ENCODE measurements at regions not wholly inside any gene's neighbourhood (a gene's known extent, or its start where the extent isn't known, plus 50 kb on each side); places are given as distances from the start of the nearest gene placed in this dataset.
"Not testable (repeated sequence)": the region's sequence is repeated elsewhere in the genome, so short reads cannot be mapped to it uniquely, and the experiment has no call there.

DNA sequence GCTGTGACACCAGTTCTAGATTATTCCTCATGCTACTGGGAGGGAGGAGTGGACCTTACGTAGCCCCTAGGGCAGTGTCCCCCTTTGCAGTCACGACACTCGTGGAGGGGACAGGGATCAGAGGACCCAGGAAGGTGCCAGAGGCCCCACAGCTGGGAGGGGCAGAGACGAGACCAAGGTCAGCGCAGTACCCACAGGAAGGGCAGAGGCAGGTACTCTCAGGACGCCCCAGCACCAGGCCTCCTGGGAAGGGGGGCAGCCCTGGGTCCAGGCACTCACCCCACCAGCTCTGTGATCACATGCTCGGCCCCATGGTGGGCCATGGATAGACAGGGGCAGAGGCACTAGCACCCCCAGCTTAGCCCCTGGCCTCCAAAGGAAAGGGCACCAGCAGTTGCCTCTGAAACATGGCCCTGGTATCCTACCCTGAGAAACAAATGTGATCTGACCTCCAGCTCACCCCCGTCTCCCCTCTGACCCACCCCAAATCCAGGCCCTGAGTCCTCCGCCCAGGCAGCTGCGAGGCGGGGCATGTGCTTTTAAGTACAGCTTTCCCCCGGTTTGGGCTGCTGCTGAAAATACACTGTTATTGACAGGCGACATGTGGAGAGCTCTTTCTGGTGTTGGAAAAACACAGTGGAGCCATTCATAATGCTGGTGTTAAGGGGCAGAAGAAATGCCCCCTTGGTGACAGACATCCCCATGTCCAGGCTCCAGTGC lies 361.9 kb downstream of the C16orf95 start:
- no peaks in the 10 kb centered on the region for H3K27me3 ChIP-seq (ENCODE audit: control insufficient read depth, insufficient read depth, low read length)
- Mint-ChIP-seq H3K4me1 (peaks cover 0 to 7% of the 10 kb centered on the region in 2 donors), H3K27me3 (ENCODE audit: low read depth in 2 of 2) (peaks cover 5 to 9% of the 10 kb centered on the region in 2 donors), H3K4me3 (no peak overlapping the region), H3K36me3 (no peaks in the 10 kb centered on the region), H3K27ac (no peak overlapping the region), H3K9me3 (no peaks in the 10 kb centered on the region)
- no peak overlapping the region for H3K27ac ChIP-seq (ENCODE audit: low read length)
- TF ChIP-seq, protein P1, sequence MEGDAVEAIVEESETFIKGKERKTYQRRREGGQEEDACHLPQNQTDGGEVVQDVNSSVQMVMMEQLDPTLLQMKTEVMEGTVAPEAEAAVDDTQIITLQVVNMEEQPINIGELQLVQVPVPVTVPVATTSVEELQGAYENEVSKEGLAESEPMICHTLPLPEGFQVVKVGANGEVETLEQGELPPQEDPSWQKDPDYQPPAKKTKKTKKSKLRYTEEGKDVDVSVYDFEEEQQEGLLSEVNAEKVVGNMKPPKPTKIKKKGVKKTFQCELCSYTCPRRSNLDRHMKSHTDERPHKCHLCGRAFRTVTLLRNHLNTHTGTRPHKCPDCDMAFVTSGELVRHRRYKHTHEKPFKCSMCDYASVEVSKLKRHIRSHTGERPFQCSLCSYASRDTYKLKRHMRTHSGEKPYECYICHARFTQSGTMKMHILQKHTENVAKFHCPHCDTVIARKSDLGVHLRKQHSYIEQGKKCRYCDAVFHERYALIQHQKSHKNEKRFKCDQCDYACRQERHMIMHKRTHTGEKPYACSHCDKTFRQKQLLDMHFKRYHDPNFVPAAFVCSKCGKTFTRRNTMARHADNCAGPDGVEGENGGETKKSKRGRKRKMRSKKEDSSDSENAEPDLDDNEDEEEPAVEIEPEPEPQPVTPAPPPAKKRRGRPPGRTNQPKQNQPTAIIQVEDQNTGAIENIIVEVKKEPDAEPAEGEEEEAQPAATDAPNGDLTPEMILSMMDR (IDR thresholded peaks at IDR 0.05) = no peak
- no peaks in the 10 kb centered on the region for H3K36me3 ChIP-seq (ENCODE audit: control insufficient read depth, insufficient read depth, low read length)
- H3K4me1 ChIP-seq (ENCODE audit: control insufficient read depth, insufficient read depth, low read length) = peaks cover 5% of the 10 kb centered on the region
- H3K4me3 ChIP-seq (ENCODE audit: low read length) = no peak overlapping the region
- ATAC-seq = no peak
- intact Hi-C loops (cut with micrococcal nuclease) = no loop called here
- no peaks in the 10 kb centered on the region for H3K9me3 ChIP-seq (ENCODE audit: control insufficient read depth, insufficient read depth, low read length)
- no peak for DNase-seq
- 88% methylated on average over 13 of the region's 13 CpGs for WGBS (ENCODE audit: insufficient coverage)

DNA sequence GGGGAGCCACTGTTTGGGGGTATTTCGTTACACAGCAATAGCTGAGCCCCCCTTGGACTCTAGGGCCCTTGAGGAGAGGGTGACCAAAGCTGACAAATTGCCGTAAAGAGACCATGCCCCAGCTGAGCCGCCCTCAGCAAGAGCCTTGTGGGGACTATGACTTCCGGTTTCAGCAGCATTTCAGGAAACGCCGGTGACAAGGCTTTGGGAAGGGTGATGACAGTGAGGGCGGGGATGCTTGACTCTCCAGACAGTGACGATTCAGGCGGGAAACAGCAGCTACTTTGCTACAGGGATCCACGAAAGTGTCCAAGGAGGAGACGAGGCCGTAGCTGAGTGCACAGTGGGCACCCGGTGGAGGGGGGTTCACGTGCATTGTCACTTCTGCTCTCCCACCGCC lies 360.8 kb downstream of the C16orf95 start:
- Histone ChIP-seq H3K9me3 (ENCODE audit: control insufficient read depth, insufficient read depth, low read length) (no peaks in the 10 kb centered on the region), H3K36me3 (ENCODE audit: control insufficient read depth, insufficient read depth, low read length) (no peaks in the 10 kb centered on the region), H3K27ac (ENCODE audit: low read length) (no peak overlapping the region), H3K4me3 (ENCODE audit: low read length) (no peak overlapping the region), H3K4me1 (ENCODE audit: control insufficient read depth, insufficient read depth, low read length) (peaks cover 5% of the 10 kb centered on the region), H3K27me3 (ENCODE audit: control insufficient read depth, insufficient read depth, low read length) (no peaks in the 10 kb centered on the region)
- DNase-seq = no peak
- H3K9me3 Mint-ChIP-seq = no peaks in the 10 kb centered on the region
- H3K4me3 Mint-ChIP-seq = no peak overlapping the region
- H3K27ac Mint-ChIP-seq = no peak overlapping the region
- H3K4me1 Mint-ChIP-seq = peaks cover 0 to 7% of the 10 kb centered on the region in 2 donors
- H3K36me3 Mint-ChIP-seq = no peaks in the 10 kb centered on the region
- intact Hi-C loops (cut with micrococcal nuclease) = no loop called here
- ATAC-seq = no peak
- 21% methylated on average over 15 of the region's 15 CpGs for WGBS (ENCODE audit: insufficient coverage)
- H3K27me3 Mint-ChIP-seq (ENCODE audit: low read depth in 2 of 2) = peaks cover 5 to 9% of the 10 kb centered on the region in 2 donors
- TF ChIP-seq, protein P1 (IDR thresholded peaks at IDR 0.05) = no peak

DNA sequence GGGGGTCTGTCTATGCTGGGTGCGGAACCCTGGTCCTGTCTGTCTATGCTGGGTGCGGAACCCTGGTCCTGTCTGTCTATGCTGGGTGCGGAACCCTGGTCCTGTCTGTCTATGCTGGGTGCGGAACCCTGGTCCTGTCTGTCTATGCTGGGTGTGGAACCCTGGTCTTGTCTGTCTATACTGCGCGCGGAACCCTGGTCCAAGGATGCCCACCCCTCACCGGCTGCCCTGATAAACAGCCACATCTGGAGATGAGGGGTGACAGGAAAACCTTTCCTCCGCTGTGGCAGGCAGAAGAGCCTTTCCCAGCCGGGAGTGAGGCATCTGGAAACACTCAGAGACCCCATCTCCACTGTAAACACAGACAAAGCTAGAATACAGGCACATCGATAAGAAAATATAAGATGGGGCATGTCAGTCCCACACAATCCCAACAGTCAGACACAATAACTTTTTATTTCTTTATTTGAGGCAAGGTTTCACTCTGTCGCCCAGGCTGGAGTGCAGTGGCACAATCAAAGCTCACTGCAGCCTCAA lies 359.5 kb downstream of the C16orf95 start:
- H3K27me3 Mint-ChIP-seq (ENCODE audit: low read depth in 2 of 2) = peaks cover 5 to 11% of the 10 kb centered on the region in 2 donors
- H3K36me3 ChIP-seq (ENCODE audit: control insufficient read depth, insufficient read depth, low read length); H3K9me3 ChIP-seq (ENCODE audit: control insufficient read depth, insufficient read depth, low read length); intact Hi-C loops (cut with micrococcal nuclease); H3K36me3 Mint-ChIP-seq; ATAC-seq; H3K27ac ChIP-seq (ENCODE audit: low read length); H3K27me3 ChIP-seq (ENCODE audit: control insufficient read depth, insufficient read depth, low read length); H3K4me3 ChIP-seq (ENCODE audit: low read length); H3K4me3 Mint-ChIP-seq; DNase-seq; H3K27ac Mint-ChIP-seq; H3K4me1 Mint-ChIP-seq; H3K9me3 Mint-ChIP-seq; H3K4me1 ChIP-seq (ENCODE audit: control insufficient read depth, insufficient read depth, low read length): not testable (repeated sequence)
- 88% methylated on average over 12 of the region's 12 CpGs for WGBS (ENCODE audit: insufficient coverage)

DNA sequence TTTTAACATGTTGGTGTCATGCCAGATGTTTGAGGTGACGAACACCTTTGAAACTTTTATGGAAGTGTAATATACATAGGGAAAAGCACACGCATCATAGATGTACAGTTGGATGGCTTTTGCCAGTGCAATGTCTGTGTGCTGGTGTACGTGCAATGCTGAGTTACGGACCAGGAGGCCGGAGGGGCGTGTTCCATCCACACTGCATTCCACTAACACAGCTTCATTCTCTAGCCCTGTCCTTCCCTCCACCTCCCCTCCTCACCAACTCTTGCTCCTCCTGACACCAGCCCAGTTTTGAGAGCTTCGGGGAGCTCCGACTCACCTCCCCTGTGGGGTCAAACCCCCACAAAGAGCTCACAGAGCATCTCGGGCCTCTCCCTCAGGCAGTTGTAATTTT lies 358.8 kb downstream of the C16orf95 start:
- 84% methylated on average over 9 of the region's 9 CpGs for WGBS (ENCODE audit: insufficient coverage)
- Mint-ChIP-seq H3K4me3 (no peak overlapping the region), H3K9me3 (no peaks in the 10 kb centered on the region), H3K27ac (no peak overlapping the region), H3K27me3 (ENCODE audit: low read depth in 2 of 2) (peaks cover 5 to 8% of the 10 kb centered on the region in 2 donors), H3K4me1 (peaks cover 0 to 7% of the 10 kb centered on the region in 2 donors), H3K36me3 (no peaks in the 10 kb centered on the region)
- H3K27ac ChIP-seq (ENCODE audit: low read length) = no peak overlapping the region
- no peaks in the 10 kb centered on the region for H3K9me3 ChIP-seq (ENCODE audit: control insufficient read depth, insufficient read depth, low read length)
- H3K36me3 ChIP-seq (ENCODE audit: control insufficient read depth, insufficient read depth, low read length) = no peaks in the 10 kb centered on the region
- intact Hi-C loops (cut with micrococcal nuclease) = no loop called here
- peaks cover 5% of the 10 kb centered on the region for H3K4me1 ChIP-seq (ENCODE audit: control insufficient read depth, insufficient read depth, low read length)
- TF ChIP-seq, protein P1 (IDR thresholded peaks at IDR 0.05) = no peak
- no peak for DNase-seq
- H3K4me3 ChIP-seq (ENCODE audit: low read length) = no peak overlapping the region
- H3K27me3 ChIP-seq (ENCODE audit: control insufficient read depth, insufficient read depth, low read length) = no peaks in the 10 kb centered on the region
- no peak for ATAC-seq

Data from natural killer cell (primary cell).